PC-3 (cell line): ENCODE measurements at regions not wholly inside any gene's neighbourhood (a gene's known extent, or its start where the extent isn't known, plus 50 kb on each side); places are given as distances from the start of the nearest gene placed in this dataset.

Experiments
- EZH2 ChIP-seq: fragments of 300-600 bp; sonication (generic); IDR thresholded peaks from one replicate; pipeline ENCODE4 v1.6.1; 2017; ENCODE audit warnings: antibody characterized with exemption, mild to moderate bottlenecking, low read length; ENCODE audit not compliant: unreplicated experiment
- TF ChIP-seq, protein P1 (sequence below): fragments of 300-600 bp; sonication (generic); conservative IDR thresholded peaks from 2 replicates; pipeline ENCODE4 v1.5.1; 2017; ENCODE audit warnings: antibody characterized with exemption, low read depth, mild to moderate bottlenecking, low read length

- TF ChIP-seq, protein P1, sequence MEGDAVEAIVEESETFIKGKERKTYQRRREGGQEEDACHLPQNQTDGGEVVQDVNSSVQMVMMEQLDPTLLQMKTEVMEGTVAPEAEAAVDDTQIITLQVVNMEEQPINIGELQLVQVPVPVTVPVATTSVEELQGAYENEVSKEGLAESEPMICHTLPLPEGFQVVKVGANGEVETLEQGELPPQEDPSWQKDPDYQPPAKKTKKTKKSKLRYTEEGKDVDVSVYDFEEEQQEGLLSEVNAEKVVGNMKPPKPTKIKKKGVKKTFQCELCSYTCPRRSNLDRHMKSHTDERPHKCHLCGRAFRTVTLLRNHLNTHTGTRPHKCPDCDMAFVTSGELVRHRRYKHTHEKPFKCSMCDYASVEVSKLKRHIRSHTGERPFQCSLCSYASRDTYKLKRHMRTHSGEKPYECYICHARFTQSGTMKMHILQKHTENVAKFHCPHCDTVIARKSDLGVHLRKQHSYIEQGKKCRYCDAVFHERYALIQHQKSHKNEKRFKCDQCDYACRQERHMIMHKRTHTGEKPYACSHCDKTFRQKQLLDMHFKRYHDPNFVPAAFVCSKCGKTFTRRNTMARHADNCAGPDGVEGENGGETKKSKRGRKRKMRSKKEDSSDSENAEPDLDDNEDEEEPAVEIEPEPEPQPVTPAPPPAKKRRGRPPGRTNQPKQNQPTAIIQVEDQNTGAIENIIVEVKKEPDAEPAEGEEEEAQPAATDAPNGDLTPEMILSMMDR: no peak
- no peak for TF ChIP-seq EZH2
Observed at GRCh38 chr2:160736148-160737028, 242.8 kb upstream of the RBMS1 start.
